NCI-H2227 (cell line): ENCODE measurements at regions not wholly inside any gene's neighbourhood (a gene's known extent, or its start where the extent isn't known, plus 50 kb on each side); places are given as distances from the start of the nearest gene placed in this dataset.

ENCODE experiments used
- DNase-seq: peaks from one replicate; lab custom pipeline; 2025; ENCODE audit not compliant: unreplicated experiment; lab: John Stamatoyannopoulos, UW

GRCh38 chr18:34077599-34077998 lies 147.1 kb downstream of the NOL4 start:
- DNase-seq, result no peak

GRCh38 chr18:34075963-34076860 lies 148.5 kb downstream of the NOL4 start:
- no peak for DNase-seq

DNA sequence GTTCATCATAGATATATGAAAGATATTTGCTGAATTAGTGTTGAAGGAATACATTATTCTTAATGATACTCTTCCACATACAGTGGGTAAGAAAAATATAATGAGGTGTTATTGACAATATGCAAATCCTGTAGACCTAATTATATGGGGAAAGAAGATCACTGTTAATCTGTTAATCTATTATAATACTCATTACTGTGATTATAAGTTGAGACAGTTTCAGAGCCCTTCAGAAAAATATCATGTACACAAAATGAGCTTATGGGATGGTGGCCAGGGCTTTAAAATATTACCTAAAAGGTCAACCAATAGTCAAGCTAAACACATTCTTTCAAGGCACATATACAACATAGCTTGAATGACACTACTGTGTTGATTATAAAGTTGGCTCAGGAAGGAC lies 163.5 kb downstream of the NOL4 start:
- DNase-seq, result no peak

- DNase-seq, result no peak
Measured at GRCh38 chr18:34055227-34055626, 169.5 kb downstream of the NOL4 start.

DNA sequence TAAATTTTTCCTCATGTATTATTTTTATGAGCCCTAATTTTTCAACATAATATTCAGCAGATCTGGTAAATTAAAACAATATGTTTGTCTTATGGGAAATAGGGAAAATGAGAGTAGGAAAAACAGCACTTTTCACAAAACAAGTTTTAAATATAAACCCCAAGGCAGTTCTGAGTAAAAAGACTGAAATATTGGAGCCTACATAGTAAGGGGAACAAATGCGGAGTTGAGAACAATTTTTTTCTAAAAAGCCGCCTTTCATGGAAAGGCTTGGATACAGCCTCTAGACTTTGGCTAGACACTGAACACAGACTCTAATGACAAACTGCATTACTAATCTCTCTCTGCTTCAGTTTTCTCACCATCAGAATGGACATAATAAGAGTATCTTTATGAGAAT lies 174.1 kb downstream of the NOL4 start:
- no peak for DNase-seq

DNA sequence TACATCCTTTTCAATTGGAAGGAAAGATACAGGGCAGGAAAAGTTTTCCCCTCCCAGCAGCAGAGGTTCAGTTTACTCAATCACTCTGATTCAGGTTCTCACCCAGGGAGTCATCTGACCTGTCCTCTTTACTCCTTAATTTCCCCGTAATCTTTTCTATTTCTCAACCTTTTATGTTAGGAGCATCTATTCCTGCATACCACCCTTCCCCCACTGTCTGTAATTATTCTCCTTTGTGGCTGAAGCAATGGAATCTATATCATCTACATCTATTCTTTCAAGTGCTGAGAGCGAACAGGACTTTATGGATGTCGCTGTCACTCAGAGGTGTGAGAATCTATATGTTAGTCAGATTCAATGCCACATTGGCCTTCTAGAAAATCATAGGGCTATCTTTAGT lies 175.2 kb downstream of the NOL4 start:
- DNase-seq, result peak; percentile 24

DNA sequence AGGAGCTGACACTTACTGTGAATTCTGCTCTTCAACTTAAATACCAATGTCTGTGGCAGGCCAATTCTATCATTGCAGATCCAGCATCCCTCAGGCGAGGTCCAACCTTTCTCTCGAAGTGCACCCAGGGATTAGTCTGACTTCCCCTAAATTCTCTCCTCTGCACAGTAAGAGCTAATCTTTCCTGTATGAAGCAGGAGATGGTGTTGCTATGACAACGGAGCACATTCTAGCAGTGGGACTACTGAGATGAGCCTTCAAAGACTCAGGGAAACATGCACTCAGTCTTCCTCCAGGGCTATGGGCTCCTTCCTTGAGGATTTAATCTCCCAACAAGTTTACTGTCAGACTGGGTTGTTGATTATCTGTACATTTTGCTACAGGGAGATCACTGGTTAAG lies 176.3 kb downstream of the NOL4 start:
- DNase-seq, result peak; percentile 80

- no peak for DNase-seq
Measured at GRCh38 chr18:34042423-34043146, 182.1 kb downstream of the NOL4 start.

DNA sequence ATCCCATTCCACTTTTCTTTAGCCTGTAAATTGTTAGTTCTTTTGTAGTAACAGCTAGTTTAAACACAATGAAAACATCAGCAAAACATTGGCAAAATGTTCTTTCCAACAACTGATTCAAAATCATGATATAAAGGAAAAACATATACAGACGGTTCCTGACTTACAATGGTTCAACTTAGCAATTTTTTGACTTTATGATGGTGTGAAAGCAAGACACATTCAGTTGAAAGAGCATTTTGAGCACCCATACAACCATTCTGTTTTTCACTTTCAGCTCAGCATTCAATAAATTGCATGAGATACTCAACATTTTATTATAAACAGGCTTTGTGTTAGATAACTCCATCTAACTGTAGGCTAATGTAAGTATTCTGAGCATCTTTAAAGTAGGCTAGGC lies 185.1 kb downstream of the NOL4 start:
- no peak for DNase-seq

GRCh38 chr18:34039201-34039600 lies 185.5 kb downstream of the NOL4 start:
- no peak for DNase-seq

- no peak for DNase-seq
Measured at GRCh38 chr18:34038086-34038485, 186.6 kb downstream of the NOL4 start.

DNA sequence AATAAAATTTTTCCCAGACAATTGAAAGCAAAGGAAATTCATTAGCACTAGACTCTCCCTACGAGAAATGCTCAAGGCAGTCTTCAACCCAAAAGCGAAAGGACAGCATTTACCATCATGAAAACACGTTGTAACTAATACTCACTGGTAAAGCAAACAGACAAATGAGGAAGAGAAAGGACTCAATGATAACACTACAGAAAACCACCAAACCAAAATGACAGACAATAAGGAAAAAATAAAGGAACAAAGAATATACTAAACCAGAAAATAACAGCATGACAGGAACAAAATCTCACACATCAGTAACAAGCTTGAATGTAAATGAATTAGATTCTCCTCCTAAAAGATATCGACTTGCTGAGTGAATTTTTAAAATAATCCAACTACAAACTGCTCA lies 190.7 kb downstream of the NOL4 start:
- DNase-seq, result no peak

DNA sequence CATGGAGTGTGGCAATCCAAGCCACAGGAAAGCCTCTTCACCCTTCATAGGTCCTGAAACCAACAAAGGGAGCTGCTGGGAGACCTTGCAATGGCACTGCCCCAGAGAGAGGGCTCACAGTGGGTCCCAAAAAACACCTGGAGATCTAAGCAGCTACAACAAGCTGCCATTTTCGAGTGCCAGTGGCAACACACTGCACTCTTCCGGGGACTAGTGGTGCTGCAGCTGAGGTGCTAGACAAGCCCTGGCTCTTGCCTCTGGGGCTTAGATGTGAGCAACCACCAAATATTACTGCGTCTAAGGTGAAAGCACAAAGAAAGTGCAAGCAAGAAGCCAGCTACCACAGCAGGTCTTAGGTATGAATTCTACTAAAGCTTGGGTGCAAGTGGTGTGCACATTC lies 192.9 kb downstream of the NOL4 start:
- DNase-seq, result no peak

GRCh38 chr18:34028324-34028723 lies 196.4 kb downstream of the NOL4 start:
- DNase-seq, result no peak

- DNase-seq, result no peak
Measured at GRCh38 chr18:34025191-34025801, 199.4 kb downstream of the NOL4 start.

DNA sequence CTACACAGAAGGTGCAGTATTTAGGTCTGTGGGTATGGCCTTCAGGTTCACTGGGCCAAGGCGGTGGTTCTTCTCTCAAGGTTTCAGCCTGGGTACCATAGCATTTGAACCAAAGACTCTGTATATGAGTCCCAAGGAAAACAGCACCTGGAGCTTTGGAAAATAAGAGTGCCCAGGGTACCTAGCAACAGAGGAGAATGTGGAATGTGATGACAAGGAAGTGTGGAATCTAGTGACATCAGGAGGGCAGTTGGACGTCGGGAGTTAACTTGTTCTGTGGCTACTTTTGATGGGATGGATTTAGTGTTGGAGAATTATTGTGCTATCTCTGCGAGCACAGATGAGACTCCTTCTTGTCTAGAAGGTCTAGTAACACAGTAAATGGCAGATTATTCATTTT lies 201.2 kb downstream of the NOL4 start:
- DNase-seq, result no peak

DNA sequence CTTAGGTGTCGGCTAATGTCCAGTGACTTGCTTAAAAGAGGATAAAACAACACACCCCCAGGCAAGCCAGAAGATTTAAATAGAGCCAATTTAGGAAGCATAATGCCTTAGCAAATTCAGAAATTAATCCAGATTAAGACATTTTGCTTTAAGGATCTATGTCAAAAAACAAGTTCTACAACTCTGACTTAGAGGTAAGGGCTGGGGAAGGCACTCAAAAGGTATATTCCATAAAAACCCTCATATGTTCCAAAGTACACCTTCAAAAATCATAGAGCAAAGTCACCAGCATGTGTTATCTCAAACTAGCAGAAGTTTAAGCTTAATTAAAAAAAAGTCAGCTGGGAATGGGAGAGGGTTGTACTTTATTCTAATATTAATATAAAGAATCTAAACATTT lies 206.4 kb downstream of the NOL4 start:
- DNase-seq, result no peak

GRCh38 chr18:34003687-34004086 lies 221.0 kb downstream of the NOL4 start:
- no peak for DNase-seq

DNA sequence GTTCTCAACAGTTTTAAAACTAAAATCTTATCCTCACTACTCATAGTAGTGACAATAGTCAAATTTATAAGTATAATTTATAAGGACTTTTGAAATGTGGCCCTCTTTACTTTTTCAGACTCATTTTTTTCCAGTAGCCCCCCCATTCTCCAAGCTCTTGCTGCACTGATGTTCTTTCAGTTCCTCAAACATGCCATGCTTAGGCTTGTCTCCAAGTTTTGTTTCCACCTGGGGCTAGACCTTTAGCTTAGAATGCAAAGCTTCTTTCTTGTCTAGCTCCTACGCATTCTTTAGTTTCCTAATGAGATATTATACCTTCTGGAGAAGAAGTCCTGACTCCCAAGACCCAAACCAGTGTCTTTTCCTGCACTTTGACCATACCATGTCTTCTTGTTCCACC lies 222.6 kb downstream of the NOL4 start:
- DNase-seq, result no peak

- no peak for DNase-seq
Measured at GRCh38 chr18:34001376-34001775, 223.3 kb downstream of the NOL4 start.

DNA sequence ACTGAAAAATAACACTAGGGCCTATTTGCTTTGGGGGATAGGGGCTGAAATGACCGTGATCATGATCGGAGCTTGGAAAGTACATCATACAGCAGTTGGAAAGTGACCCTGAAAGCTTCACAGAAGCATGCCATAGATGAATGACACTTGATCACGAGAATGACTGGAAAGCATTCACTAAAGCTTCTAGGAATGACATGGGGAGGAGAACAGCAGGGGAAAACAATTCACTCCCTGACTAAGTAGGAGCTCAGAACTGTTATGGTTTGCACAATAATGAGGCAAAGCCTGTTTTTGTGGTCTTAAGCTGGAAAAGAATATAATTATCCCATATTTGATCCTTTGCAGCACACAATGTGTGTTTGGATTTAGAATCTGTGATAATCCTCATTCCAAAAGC lies 237.5 kb downstream of the NOL4 start:
- no peak for DNase-seq

DNA sequence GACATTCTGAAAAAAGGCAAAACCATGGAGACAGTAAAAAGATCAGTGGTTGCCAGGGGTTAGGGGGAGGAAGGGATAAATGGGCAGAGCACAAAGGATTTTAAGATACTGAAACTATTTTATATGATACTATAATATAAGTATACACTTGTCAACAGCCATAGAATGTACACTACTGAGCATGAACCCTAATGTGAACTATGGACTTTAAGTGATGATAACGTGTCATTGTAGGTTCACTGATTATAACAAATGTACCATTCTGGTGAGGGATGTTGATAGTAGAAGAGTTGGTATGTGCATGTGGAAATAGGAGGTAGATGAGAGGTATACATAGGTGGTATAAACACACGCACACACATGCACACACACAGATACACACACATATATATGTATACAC lies 241.6 kb downstream of the NOL4 start:
- no peak for DNase-seq
